Kasumi-1 (cell line): ENCODE measurements at regions not wholly inside any gene's neighbourhood (a gene's known extent, or its start where the extent isn't known, plus 50 kb on each side); places are given as distances from the start of the nearest gene placed in this dataset.
"Not testable (repeated sequence)": the region's sequence is repeated elsewhere in the genome, so short reads cannot be mapped to it uniquely, and the experiment has no call there.

Experiments
- DNase-seq, 2 experiments: peaks; one replicate each; lab custom pipeline; 2025; lab: John Stamatoyannopoulos, UW

DNA sequence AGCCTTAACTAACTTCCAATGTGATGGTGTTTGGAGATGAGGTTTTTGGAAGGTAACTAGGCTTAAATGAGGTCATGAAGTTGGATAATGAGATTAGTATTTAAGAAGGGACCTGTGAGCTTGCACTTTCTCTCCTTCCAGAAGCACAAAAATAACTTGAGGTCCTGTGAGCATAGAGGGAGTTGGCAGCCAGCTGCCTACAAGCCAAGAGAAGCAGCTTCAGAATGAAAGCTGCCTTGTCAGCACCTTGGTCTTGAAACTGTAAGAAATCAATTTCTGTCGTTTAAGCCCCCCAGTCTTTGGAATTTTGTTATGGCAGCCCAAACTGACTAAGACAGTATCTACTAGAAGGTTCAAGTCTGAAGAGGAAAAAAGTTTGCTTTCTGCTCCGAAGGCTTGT is 280.2 kb upstream of the GALNTL6 start:
- DNase-seq, result no peak

- no peak for DNase-seq
Measured at GRCh38 chr4:171524903-171525302, 288.3 kb upstream of the GALNTL6 start.

DNA sequence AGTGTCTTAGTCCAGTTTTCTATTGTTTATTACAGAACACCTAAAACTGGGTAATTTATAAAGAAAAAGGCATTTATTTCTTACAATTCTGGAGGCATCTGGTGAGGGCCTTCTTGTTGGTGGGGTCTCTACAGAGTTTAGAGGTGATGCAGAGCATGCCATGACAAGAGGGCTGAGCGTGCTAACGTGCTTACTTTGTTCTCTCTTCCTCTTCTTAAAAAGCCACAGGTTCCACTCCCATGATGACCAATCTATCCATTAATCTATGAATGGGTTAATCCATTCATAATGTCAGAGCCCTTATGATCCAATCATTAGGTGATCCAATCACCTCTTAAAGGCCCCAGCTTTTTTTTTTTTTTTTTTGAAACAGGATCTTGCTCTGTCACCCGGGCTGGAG is 291.5 kb upstream of the GALNTL6 start:
- DNase-seq, result no peak

DNA sequence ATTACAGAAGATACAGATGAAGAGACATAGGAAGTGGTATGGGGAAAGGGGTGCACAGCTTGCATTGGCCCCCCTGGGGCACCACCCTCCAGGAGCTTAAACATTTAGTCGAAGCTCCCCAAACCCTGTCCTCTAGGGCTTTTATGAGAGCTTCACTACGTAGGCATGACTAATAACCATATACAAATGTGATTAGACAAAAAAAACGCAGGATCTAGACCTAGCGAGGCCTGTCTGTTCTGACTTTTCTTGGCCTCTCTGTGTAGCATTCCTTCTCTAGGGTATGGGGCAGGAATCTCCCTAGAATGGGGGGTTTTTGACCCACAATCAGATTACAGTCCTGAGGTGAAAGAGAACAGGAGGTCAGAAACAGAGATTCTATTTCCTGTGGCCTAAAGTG is 293.7 kb upstream of the GALNTL6 start:
- no peak for DNase-seq

DNA sequence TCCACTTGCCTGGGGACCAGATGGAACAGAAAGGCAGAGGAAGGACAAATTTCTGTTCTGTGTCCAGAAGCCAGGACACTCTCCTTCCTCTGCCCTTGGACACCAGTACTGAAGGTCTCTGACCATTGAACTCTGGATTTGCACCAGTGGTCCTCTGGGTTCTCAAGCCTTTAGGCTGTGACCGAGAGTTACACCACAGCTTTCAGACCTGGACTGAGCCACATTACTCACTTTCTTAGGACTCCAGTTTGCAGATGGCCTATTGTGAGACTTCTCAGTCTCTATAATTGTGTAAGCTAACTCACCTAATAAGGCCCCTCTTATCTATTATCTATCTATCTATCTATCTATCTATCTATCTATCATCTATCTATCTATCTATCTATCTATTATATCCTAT is 295.3 kb upstream of the GALNTL6 start:
- no peak for DNase-seq

DNA sequence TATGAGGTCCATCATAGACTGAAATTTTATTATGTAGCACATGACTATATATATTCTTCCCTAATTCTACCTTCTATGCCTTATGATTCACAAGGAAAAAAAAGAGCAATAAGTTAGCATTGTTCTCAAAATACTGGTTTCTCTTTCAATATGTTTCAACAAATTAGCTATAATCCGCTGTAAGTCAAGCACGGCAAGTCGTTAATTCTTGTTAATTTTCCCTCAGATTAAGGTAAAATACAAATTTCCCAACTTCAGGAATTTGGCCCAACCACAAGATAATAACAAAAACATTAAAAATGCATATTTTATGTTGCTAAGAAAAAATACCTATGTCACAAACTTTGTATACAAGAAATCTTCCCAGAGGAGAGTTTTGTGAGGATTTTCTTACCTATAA is 296.5 kb upstream of the GALNTL6 start:
- DNase-seq, result no peak

GRCh38 chr4:171484681-171485080 is 328.5 kb upstream of the GALNTL6 start:
- no peak for DNase-seq

DNA sequence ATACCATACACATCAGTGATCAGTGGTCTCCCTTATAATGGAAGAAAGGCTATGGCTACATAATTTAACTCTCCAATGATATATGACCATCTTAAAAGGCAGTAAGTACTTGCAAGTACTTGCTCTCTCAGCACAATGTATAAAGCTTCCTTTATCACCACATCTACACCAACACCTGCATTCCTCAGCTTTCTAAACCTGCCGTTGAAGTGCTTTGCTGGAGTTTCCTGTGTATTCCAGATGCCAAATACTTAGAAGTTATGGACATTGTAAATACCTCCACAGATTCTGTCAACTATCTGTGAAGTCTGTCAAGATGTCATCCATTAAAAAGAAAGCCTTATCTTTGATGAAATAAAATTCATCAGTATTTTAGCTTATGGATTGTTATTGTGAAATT is 335.0 kb upstream of the GALNTL6 start:
- no peak for DNase-seq

GRCh38 chr4:171475111-171475510 is 338.1 kb upstream of the GALNTL6 start:
- DNase-seq, result not testable (repeated sequence)

GRCh38 chr4:171473155-171473554 is 340.0 kb upstream of the GALNTL6 start:
- DNase-seq, result no peak

GRCh38 chr4:171472230-171472629 is 341.0 kb upstream of the GALNTL6 start:
- DNase-seq, result no peak

DNA sequence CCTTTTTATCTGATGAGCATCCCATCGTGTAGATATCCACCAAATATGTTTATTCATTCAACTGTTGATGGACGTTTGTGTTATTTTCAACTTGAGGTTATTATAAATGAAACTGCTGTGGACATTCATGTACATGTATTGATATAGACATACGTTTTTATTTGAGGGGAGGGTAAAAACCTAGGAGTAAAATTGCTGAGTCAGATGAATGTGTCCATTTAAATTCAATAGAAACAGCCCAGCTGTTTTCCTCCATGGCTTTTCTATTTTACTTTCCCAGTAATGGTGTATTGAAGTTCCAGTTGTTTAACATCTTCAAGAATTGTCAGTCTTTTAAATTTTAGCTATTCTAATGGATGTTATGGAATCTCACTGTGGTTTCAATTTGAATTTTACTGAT is 348.7 kb upstream of the GALNTL6 start:
- no peak for DNase-seq

DNA sequence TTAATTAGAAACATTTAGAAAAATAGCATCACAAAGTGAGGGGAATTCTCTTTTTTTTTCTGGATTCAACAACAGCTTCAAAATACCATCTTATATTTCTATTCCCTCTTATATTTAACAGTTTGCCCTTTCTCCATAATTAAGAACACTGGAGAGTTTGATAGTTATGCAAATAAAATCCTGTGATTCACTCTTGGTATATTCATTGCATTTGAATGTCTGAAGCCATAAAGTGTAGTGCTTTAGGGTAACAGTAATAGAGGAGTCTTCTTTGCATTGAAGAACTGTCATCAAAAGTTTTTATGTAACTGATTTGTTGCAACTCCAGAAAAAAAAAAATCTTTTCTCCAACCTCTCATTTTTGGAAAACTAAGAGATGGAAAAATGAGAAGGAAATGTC is 352.0 kb upstream of the GALNTL6 start:
- no peak for DNase-seq

- no peak for DNase-seq
Measured at GRCh38 chr4:171448919-171449481, 364.2 kb upstream of the GALNTL6 start.

- no peak for DNase-seq
Measured at GRCh38 chr4:171448358-171448757, 364.8 kb upstream of the GALNTL6 start.

- DNase-seq, result no peak
Measured at GRCh38 chr4:171441300-171441941, 371.8 kb upstream of the GALNTL6 start.

DNA sequence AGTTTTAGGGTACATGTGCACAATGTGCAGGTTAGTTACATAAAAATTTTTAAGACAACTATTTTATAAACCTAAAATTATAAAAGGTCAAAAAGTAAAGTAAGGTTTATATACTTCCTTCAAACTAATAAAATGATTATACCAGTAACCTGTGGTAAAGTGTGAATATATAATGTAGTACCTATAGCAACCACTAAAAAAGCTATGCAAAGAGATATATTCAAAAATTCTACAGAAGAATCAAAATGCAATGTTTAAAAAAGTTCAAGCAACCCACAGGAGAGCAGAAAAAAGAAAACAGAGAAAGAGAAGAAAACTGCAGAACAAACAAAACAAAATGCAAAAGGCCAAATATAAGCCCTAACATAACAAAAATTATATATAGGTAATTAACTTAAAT is 379.5 kb upstream of the GALNTL6 start:
- DNase-seq, result no peak

DNA sequence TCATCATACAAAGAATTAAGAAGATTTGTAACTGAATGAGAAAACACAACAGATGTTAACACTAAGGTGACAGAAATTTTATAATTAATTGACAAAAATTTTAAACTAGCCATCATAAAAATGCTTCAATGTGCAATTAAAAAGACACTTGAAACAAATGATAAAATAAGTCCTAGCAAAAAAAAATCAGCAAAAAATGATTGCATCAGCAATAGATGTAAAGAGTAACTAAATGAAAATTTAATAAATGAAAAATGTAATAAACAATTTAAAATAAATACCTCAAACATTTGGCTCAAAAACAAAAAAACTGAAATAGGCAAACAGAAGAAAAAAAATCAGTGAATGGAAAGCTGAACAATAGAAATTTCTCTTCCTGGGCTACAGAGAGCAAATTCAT is 380.7 kb upstream of the GALNTL6 start:
- DNase-seq, result no peak

DNA sequence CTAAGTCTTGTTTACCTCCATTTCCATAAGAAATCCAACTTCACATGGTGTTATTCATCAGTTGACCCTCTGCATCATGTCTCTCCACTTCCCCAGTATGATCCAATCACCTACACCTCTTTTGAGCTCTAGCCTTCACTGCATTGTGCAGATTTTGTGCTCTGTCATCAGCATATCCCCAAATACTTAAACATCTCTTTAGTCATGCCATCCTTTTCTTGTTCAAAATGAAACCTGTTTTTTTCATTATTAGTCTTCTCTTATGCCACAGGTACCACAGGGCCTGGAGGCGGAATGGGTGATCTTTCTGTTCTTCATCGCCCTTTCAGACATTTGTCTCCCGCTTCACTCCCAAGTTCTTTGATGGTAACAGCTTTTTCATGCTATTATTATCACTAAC is 382.7 kb upstream of the GALNTL6 start:
- DNase-seq, result no peak

GRCh38 chr4:171397175-171397574 is 416.0 kb upstream of the GALNTL6 start:
- DNase-seq, result no peak

DNA sequence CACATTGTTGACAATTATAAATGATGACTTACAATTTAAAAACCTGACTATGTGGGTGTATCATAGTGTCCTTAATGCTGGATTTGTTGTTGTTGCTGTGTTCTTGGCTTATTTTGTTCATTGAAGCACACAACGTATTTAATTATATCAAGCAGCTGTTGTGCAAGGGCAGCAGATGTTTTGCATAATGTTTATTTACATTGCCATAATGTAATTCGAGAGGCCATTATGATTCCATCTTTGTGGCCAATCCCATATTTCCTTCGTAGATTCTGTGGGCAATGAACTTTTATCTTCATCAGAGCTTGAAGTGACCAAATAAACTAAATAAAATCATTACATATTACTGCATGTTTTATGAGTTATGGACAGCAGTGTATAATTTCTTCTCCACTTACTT is 422.6 kb upstream of the GALNTL6 start:
- no peak for DNase-seq

GRCh38 chr4:171378323-171378722 is 434.9 kb upstream of the GALNTL6 start:
- no peak for DNase-seq

DNA sequence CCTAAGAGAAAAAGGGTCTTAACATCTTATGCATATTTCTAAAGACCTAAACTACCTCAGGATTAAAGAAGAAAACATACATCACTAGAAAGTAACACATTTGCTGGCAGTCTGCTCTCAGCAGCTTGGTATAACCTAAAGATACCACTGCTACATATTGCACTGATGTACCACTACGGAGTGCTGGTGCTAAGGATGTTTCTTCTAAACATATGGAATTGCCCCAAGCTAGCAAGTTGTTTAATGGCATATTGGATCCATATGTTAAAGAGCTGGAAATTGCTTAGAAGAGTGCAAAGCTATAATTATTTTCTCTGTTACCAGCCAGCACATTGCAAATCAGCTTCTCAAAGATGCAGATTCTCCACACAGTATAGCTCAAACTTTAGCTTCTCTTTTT is 436.5 kb upstream of the GALNTL6 start:
- no peak for DNase-seq

- DNase-seq, result no peak
Measured at GRCh38 chr4:171353535-171353934, 459.7 kb upstream of the GALNTL6 start.
